Astrocyte (in vitro differentiated cells and primary cell): ENCODE measurements at regions not wholly inside any gene's neighbourhood (a gene's known extent, or its start where the extent isn't known, plus 50 kb on each side); places are given as distances from the start of the nearest gene placed in this dataset.

Source experiments
- DNase-seq: peaks from one replicate; pipeline ENCODE4 v3.0.0-alpha.2; 2010; ENCODE audit warnings: low read depth
- FAIRE-seq: peaks from 2 replicates; lab custom pipeline; 2011; peaks lifted over from hg19 to GRCh38; lab: Jason Lieb, UNC
- H2AFZ ChIP-seq: 2 replicates; pipeline ENCODE4 v1.6.0; 2012; ENCODE audit warnings: low read depth, low read length, inconsistent platforms
- H3K27ac ChIP-seq: 2 replicates; pipeline ENCODE4 v1.5.1; 2011; ENCODE audit warnings: low read depth, low read length, inconsistent platforms
- H3K27me3 ChIP-seq: 2 replicates; pipeline ENCODE4 v1.6.0; 2011; ENCODE audit warnings: low read length, inconsistent platforms; ENCODE audit not compliant: insufficient read depth
- H3K36me3 ChIP-seq: 2 replicates; pipeline ENCODE4 v1.5.1; 2011; ENCODE audit warnings: low read length, inconsistent platforms; ENCODE audit not compliant: insufficient read depth
- H3K4me1 ChIP-seq: 2 replicates; pipeline ENCODE4 v1.5.1; 2011; ENCODE audit warnings: low read length, inconsistent platforms; ENCODE audit not compliant: insufficient read depth
- H3K4me2 ChIP-seq: 2 replicates; pipeline ENCODE4 v1.6.0; 2012; ENCODE audit warnings: low read length, inconsistent platforms
- H3K4me3 ChIP-seq: 2 replicates; pipeline ENCODE4 v1.5.1; 2011; ENCODE audit warnings: low read depth, mild to moderate bottlenecking, low read length, inconsistent platforms; ENCODE audit not compliant: insufficient read depth
- H3K79me2 ChIP-seq: 2 replicates; pipeline ENCODE4 v1.6.0; 2012; ENCODE audit warnings: mild to moderate bottlenecking, low read length, inconsistent platforms; ENCODE audit not compliant: insufficient read depth
- H3K9ac ChIP-seq: 2 replicates; pipeline ENCODE4 v1.6.0; 2012; ENCODE audit warnings: mild to moderate bottlenecking, low read length, inconsistent platforms
- H3K9me3 ChIP-seq: 2 replicates; pipeline ENCODE4 v1.5.1; 2012; ENCODE audit warnings: low read depth, mild to moderate bottlenecking, low read length, inconsistent platforms; ENCODE audit not compliant: insufficient read depth
- H4K20me1 ChIP-seq: 2 replicates; pipeline ENCODE4 v1.6.0; 2012; ENCODE audit warnings: low read length, inconsistent platforms; ENCODE audit not compliant: insufficient read depth
- H3K27ac Mint-ChIP-seq: one replicate; pipeline ENCODE4 v1.8.0; 2021; ENCODE audit warnings: mild to moderate bottlenecking, mixed read lengths; ENCODE audit not compliant: unreplicated experiment
- H3K27me3 Mint-ChIP-seq: one replicate; pipeline ENCODE4 v1.8.0; 2021; ENCODE audit warnings: low read depth, mixed read lengths; ENCODE audit not compliant: unreplicated experiment
- H3K36me3 Mint-ChIP-seq: one replicate; pipeline ENCODE4 v1.8.0; 2021; ENCODE audit warnings: low read depth, mixed read lengths; ENCODE audit not compliant: unreplicated experiment
- H3K4me1 Mint-ChIP-seq: one replicate; pipeline ENCODE4 v1.8.0; 2021; ENCODE audit warnings: low read depth, mixed read lengths; ENCODE audit not compliant: unreplicated experiment
- H3K4me3 Mint-ChIP-seq: one replicate; pipeline ENCODE4 v1.8.0; 2021; ENCODE audit warnings: mild to moderate bottlenecking, moderate library complexity, mixed read lengths; ENCODE audit not compliant: unreplicated experiment
- H3K9me3 Mint-ChIP-seq: one replicate; pipeline ENCODE4 v1.8.0; 2021; ENCODE audit warnings: mild to moderate bottlenecking, mixed read lengths; ENCODE audit not compliant: unreplicated experiment
- EZH2 ChIP-seq: IDR thresholded peaks from 2 replicates; pipeline ENCODE4 v1.6.1; 2012; ENCODE audit warnings: mild to moderate bottlenecking, low read length, inconsistent platforms; ENCODE audit not compliant: insufficient read depth
- TF ChIP-seq, protein P1 (sequence below): IDR thresholded peaks from 2 replicates; pipeline ENCODE4 v1.5.1; 2011; ENCODE audit warnings: low read depth, mild to moderate bottlenecking, inconsistent platforms, low read length, moderate library complexity; ENCODE audit not compliant: insufficient read depth

DNA sequence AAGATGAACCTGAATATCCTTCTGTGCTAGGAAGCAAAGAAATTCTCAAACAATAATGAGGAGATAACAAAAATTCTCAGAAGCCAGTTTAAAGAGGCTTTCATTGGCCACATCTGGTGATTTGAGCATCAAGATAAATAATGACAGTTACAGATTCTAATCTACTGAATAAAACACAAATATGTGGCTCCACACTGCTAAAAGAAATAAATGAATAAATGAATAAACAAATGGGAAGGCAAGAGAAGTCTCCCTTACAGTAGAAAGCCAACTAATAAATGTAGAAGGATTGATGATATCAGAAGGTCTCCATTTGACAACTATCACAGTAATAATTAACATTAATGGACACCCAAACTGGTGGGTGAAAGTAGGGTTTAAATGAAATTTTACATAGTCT lies 54.6 kb upstream of the ADAM23 start:
- TF ChIP-seq, protein P1, sequence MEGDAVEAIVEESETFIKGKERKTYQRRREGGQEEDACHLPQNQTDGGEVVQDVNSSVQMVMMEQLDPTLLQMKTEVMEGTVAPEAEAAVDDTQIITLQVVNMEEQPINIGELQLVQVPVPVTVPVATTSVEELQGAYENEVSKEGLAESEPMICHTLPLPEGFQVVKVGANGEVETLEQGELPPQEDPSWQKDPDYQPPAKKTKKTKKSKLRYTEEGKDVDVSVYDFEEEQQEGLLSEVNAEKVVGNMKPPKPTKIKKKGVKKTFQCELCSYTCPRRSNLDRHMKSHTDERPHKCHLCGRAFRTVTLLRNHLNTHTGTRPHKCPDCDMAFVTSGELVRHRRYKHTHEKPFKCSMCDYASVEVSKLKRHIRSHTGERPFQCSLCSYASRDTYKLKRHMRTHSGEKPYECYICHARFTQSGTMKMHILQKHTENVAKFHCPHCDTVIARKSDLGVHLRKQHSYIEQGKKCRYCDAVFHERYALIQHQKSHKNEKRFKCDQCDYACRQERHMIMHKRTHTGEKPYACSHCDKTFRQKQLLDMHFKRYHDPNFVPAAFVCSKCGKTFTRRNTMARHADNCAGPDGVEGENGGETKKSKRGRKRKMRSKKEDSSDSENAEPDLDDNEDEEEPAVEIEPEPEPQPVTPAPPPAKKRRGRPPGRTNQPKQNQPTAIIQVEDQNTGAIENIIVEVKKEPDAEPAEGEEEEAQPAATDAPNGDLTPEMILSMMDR: no peak
- no peak for TF ChIP-seq EZH2
- no peaks in the 10 kb centered on the region for H3K27me3 Mint-ChIP-seq

DNA sequence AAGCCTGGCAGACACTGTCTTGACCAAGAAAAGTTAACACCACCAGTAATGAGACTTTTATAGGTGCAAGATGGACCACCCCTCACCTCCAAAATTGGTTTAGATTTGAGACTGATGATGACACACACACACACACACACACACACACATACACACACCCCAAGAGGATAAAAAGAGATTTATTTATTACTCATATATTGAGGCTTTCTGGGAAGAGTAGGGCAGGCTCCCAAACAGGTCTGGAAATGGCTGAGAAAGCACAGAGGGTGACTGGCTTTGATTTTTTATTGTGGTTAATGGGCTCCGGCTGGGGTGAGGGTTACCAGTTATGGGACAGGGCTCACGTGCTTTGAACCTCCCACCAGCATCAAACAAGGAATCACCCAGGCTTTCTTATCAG lies 54.2 kb upstream of the ADAM23 start:
- Histone ChIP-seq H2AFZ (no peak overlapping the region), H3K79me2 (no peaks in the 10 kb centered on the region), H4K20me1 (no peaks in the 10 kb centered on the region), H3K4me2 (no peak overlapping the region), H3K27ac (no peak overlapping the region), H3K27me3 (no peaks in the 10 kb centered on the region), H3K9ac (no peak overlapping the region), H3K9me3 (peaks cover 2% of the 10 kb centered on the region), H3K4me1 (no peaks in the 10 kb centered on the region), H3K36me3 (no peaks in the 10 kb centered on the region), H3K4me3 (no peak overlapping the region)
- FAIRE-seq (no peak), DNase-seq (no peak)
- H3K9me3 Mint-ChIP-seq: peaks cover 17% of the 10 kb centered on the region
- peaks cover 2% of the 10 kb centered on the region for H3K36me3 Mint-ChIP-seq
- no peak overlapping the region for H3K27ac Mint-ChIP-seq
- H3K27me3 Mint-ChIP-seq: no peaks in the 10 kb centered on the region
- H3K4me1 Mint-ChIP-seq: no peaks in the 10 kb centered on the region
- no peak overlapping the region for H3K4me3 Mint-ChIP-seq
- no peak for TF ChIP-seq EZH2

More for the DNA sequence above, 54.6 kb upstream of the ADAM23 start:
- Histone ChIP-seq H3K27me3 (no peaks in the 10 kb centered on the region), H3K4me1 (no peaks in the 10 kb centered on the region), H3K9me3 (peaks cover 3% of the 10 kb centered on the region), H3K4me3 (no peak overlapping the region), H2AFZ (no peak overlapping the region), H4K20me1 (no peaks in the 10 kb centered on the region), H3K36me3 (no peaks in the 10 kb centered on the region), H3K27ac (no peak overlapping the region), H3K79me2 (no peaks in the 10 kb centered on the region), H3K4me2 (no peak overlapping the region), H3K9ac (no peak overlapping the region)
- no peak overlapping the region for H3K27ac Mint-ChIP-seq
- FAIRE-seq (no peak), DNase-seq (no peak)
- H3K4me3 Mint-ChIP-seq: no peak overlapping the region
- no peaks in the 10 kb centered on the region for H3K4me1 Mint-ChIP-seq
- peaks cover 13% of the 10 kb centered on the region for H3K9me3 Mint-ChIP-seq
- no peaks in the 10 kb centered on the region for H3K36me3 Mint-ChIP-seq

DNA sequence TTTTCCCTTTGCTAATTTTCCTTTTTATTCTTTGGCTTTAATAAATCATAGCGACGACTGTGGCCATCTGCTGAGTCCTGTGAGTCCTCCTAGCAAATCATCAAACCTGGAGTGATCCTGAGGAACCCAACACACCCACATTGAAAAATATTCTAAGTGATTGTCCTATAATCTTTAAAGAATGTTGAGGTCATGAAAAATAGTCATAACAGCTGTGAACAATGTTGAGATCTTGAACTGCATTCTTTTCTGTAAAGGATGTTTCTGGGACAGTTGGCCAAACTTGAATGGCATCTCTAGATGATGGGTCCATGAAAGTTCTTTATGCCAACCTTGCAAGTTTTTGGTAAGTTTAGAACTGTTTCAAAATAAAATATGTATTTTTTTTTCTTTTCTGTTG lies 53.2 kb upstream of the ADAM23 start:
- Histone ChIP-seq H3K9me3 (no peaks in the 10 kb centered on the region), H3K79me2 (no peaks in the 10 kb centered on the region), H3K4me2 (no peak overlapping the region), H3K4me3 (no peak overlapping the region), H2AFZ (no peak overlapping the region), H3K27me3 (no peaks in the 10 kb centered on the region), H3K27ac (no peak overlapping the region), H4K20me1 (no peaks in the 10 kb centered on the region), H3K36me3 (no peaks in the 10 kb centered on the region), H3K4me1 (no peaks in the 10 kb centered on the region), H3K9ac (no peak overlapping the region)
- FAIRE-seq: no peak
- no peak for DNase-seq
- Mint-ChIP-seq H3K4me3 (no peak overlapping the region), H3K36me3 (peaks cover 2% of the 10 kb centered on the region), H3K27ac (no peak overlapping the region), H3K9me3 (peaks cover 18% of the 10 kb centered on the region), H3K27me3 (no peaks in the 10 kb centered on the region), H3K4me1 (no peaks in the 10 kb centered on the region)
- TF ChIP-seq EZH2: no peak
- TF ChIP-seq, protein P1: no peak
